Tibial nerve (tissue), 4 donors: ENCODE measurements at regions not wholly inside any gene's neighbourhood (a gene's known extent, or its start where the extent isn't known, plus 50 kb on each side); places are given as distances from the start of the nearest gene placed in this dataset.

Experiments used
- DNase-seq, 2 donors: peaks; one replicate each; pipeline ENCODE4 v3.0.0-alpha.2; 2019; ENCODE audit warnings: low spot score in 2 of 2
- H3K27ac ChIP-seq, 4 donors: fragments of 200-600 bp; sonication (generic) in 3 of 4; one replicate each; pipeline ENCODE4 v1.5.1; 2017 to 2019; ENCODE audit warnings: mild to moderate bottlenecking in 1 of 4
- H3K27me3 ChIP-seq, 2 donors: fragments of 200-600 bp; sonication (generic) in 1 of 2; one replicate each; pipeline versions ENCODE4 v1.5.1 to v1.6.0; 2017 to 2019
- H3K36me3 ChIP-seq, 3 donors: fragments of 200-600 bp; sonication (generic); one replicate each; pipeline ENCODE4 v1.5.1; 2018 to 2019
- H3K4me1 ChIP-seq, 4 donors: fragments of 200-600 bp; sonication (generic) in 3 of 4; one replicate each; pipeline ENCODE4 v1.5.1; 2017 to 2019
- H3K4me3 ChIP-seq, 4 donors: fragments of 200-600 bp; sonication (generic) in 3 of 4; one replicate each; pipeline ENCODE4 v1.5.1; 2017 to 2019; ENCODE audit warnings: mild to moderate bottlenecking in 1 of 4, moderate library complexity in 1 of 4
- H3K9me3 ChIP-seq, 4 donors: fragments of 200-600 bp; sonication (generic) in 3 of 4; one replicate each; pipeline ENCODE4 v1.5.1; 2017 to 2019
- EP300 ChIP-seq, 2 donors: sonication (generic); formaldehyde crosslinking; IDR thresholded peaks; one replicate each; pipeline ENCODE4 v1.6.1; 2017; ENCODE audit warnings: antibody characterized with exemption in 2 of 2, mild to moderate bottlenecking in 1 of 2
- POLR2A ChIP-seq, 2 donors: fragments of 450-650 bp; IDR thresholded peaks; one replicate each; pipeline ENCODE4 v1.6.1; 2017; ENCODE audit warnings: antibody characterized with exemption in 2 of 2, mild to moderate bottlenecking in 2 of 2, moderate library complexity in 2 of 2
- WGBS, 2 donors: methylation state at CpG; one replicate each; pipeline ENCODE4 v1.1.5; 2018; 5-methylcytosine and 5-hydroxymethylcytosine counted together
- TF ChIP-seq, protein P1 (sequence below), 5 experiments: fragments of 200-600 bp in 3 of 5; fragments of 450-650 bp in 2 of 5; sonication (generic) in 3 of 5; IDR thresholded peaks; one replicate each; pipeline ENCODE4 v1.5.1; 2016 to 2019; ENCODE audit warnings: antibody characterized with exemption in 5 of 5, mild to moderate bottlenecking in 3 of 5, moderate library complexity in 2 of 5

DNA sequence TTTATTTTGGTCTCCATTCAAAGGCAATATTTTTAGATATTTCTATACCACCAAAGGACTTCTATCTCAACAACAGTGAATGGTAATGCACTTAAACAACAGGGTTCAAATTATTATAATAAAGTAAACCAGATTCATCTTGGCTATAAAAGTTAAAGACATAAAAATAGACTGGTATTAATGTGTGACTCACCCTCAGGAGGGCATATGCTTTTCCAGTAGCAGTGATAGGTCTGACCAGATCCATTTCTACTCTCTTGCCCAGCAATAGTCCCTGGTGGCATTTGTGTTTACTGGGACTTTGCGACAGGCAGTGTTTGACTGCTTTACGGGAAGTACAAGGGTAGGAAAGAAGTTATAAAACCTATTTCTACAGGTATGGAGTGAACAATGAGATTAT is 353.2 kb upstream of the ATP2B1 start:
- H3K4me1 ChIP-seq, result peaks cover 0 to 22% (median 4%) of the 10 kb centered on the region in 4 donors
- 86 to 89% methylated on average over 2 of the region's 2 CpGs for WGBS, 2 donors

DNA sequence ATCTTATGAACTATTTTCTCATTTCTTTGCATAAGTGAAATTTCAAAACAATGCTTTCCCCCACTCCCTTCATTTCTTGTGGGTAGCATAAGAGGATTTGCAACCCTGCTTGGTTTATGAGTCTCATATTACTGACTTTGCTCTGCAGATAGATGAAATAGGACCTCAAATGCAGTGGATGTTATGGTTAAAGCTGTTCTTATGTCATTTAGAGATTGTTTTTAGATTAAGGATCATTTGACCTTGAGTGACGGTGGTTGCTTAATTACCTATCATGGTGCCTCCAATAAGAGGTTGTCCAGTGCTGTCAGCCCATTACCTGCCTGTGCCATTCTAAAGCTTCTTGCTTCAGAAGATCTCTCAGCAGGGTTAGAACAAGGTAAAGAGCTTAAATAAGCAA is 351.4 kb upstream of the ATP2B1 start:
- TF ChIP-seq POLR2A (IDR thresholded peaks at IDR 0.05) (no peak), EP300 (IDR thresholded peaks at IDR 0.05) (no peak)
- TF ChIP-seq, protein P1, sequence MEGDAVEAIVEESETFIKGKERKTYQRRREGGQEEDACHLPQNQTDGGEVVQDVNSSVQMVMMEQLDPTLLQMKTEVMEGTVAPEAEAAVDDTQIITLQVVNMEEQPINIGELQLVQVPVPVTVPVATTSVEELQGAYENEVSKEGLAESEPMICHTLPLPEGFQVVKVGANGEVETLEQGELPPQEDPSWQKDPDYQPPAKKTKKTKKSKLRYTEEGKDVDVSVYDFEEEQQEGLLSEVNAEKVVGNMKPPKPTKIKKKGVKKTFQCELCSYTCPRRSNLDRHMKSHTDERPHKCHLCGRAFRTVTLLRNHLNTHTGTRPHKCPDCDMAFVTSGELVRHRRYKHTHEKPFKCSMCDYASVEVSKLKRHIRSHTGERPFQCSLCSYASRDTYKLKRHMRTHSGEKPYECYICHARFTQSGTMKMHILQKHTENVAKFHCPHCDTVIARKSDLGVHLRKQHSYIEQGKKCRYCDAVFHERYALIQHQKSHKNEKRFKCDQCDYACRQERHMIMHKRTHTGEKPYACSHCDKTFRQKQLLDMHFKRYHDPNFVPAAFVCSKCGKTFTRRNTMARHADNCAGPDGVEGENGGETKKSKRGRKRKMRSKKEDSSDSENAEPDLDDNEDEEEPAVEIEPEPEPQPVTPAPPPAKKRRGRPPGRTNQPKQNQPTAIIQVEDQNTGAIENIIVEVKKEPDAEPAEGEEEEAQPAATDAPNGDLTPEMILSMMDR (IDR thresholded peaks at IDR 0.05), result no peak
- no peak overlapping the region for H3K27ac ChIP-seq
- H3K27me3 ChIP-seq, result no peaks in the 10 kb centered on the region
- H3K9me3 ChIP-seq, result no peaks in the 10 kb centered on the region
- DNase-seq, result no peak
- WGBS, 2 donors, result 89 to 96% methylated on average over 1 of the region's 1 CpG
- peaks cover 0 to 14% (median 4%) of the 10 kb centered on the region in 4 donors for H3K4me1 ChIP-seq
- H3K36me3 ChIP-seq, result no peaks in the 10 kb centered on the region
- no peak overlapping the region for H3K4me3 ChIP-seq

More for the DNA sequence above, 353.2 kb upstream of the ATP2B1 start:
- TF ChIP-seq, protein P1 (IDR thresholded peaks at IDR 0.05), result no peak
- no peak for TF ChIP-seq EP300 (IDR thresholded peaks at IDR 0.05)
- TF ChIP-seq POLR2A (IDR thresholded peaks at IDR 0.05), result no peak
- Histone ChIP-seq H3K27ac (no peak overlapping the region), H3K27me3 (no peaks in the 10 kb centered on the region), H3K4me3 (no peak overlapping the region), H3K9me3 (no peaks in the 10 kb centered on the region), H3K36me3 (no peaks in the 10 kb centered on the region)
- DNase-seq, result no peak

DNA sequence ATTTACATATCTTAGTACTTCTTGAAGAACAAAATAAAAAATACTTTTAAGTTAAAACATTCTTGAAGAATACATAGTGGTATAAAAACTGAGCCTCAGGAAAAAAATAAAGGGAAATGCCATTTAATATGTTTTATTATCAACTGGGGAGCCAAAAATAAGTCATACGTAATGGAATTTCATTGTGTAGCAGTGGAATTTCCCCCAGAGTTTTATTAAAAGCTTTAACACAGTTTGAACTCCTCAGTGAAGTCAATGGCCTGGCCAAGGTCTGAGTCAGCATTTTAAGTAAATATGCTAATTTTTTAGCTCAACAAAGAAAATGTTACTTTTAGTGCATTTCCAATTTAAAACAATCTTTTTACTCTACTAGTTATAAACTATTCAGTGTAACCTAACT is 350.1 kb upstream of the ATP2B1 start:
- Histone ChIP-seq H3K36me3 (no peaks in the 10 kb centered on the region), H3K27ac (no peak overlapping the region), H3K4me1 (peaks cover 0 to 8% (median 0%) of the 10 kb centered on the region in 4 donors), H3K9me3 (no peaks in the 10 kb centered on the region), H3K4me3 (no peak overlapping the region), H3K27me3 (no peaks in the 10 kb centered on the region)
- TF ChIP-seq, protein P1 (IDR thresholded peaks at IDR 0.05), result no peak
- TF ChIP-seq POLR2A (IDR thresholded peaks at IDR 0.05) (no peak), EP300 (IDR thresholded peaks at IDR 0.05) (no peak)
- WGBS, 2 donors, result 9 to 18% methylated on average over 1 of the region's 1 CpG
- no peak for DNase-seq

DNA sequence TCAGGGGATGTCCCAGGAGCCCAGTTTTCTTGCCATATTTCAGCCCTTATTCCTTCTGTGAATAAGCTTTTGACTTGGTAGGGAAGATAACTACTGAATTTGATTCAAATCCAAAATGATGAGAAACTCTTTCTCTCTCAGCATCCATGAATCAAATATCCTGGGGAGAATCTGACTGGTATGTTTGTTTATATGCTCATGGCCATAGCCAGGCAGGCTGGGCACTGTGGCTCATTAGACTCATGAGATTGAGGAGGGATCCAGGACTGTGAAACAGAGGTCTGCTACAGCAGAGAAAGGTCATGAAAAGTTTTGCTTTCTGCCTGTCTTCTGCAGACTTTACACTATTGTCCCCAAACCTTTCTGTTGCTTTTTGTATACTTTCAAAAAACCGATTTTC is 346.4 kb upstream of the ATP2B1 start:
- no peak overlapping the region for H3K27ac ChIP-seq
- H3K27me3 ChIP-seq, result no peaks in the 10 kb centered on the region
- H3K9me3 ChIP-seq, result no peaks in the 10 kb centered on the region
- H3K4me3 ChIP-seq, result no peak overlapping the region
- no peaks in the 10 kb centered on the region for H3K36me3 ChIP-seq
- peaks cover 0 to 8% (median 0%) of the 10 kb centered on the region in 4 donors for H3K4me1 ChIP-seq
- DNase-seq, result no peak
- TF ChIP-seq, protein P1 (IDR thresholded peaks at IDR 0.05), result no peak
- TF ChIP-seq EP300 (IDR thresholded peaks at IDR 0.05) (no peak), POLR2A (IDR thresholded peaks at IDR 0.05) (no peak)
- 71% methylated on average over 1 of the region's 1 CpG for WGBS, 2 donors

DNA sequence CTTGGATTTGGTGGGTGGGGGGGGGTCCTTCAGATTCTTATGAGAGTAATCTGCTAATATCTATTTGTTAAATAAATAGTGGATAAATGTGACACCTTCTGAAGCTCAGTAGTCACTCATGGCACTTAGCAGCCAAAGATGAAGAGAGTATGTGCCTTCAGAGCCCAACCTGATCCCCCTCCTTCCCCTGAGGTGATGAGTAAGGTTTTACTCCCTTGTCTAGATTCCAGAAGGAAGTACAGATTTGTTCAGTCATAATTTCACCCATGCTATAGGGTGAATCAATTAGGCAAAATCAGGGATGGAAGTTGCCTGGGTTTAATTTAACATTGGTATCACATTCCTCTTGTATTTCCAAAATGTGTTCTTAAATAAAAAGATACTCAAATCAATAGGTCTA is 340.3 kb upstream of the ATP2B1 start:
- Histone ChIP-seq H3K4me1 (no peaks in the 10 kb centered on the region), H3K4me3 (no peak overlapping the region), H3K27me3 (no peaks in the 10 kb centered on the region), H3K9me3 (no peaks in the 10 kb centered on the region), H3K36me3 (no peaks in the 10 kb centered on the region), H3K27ac (no peak overlapping the region)
- TF ChIP-seq EP300 (IDR thresholded peaks at IDR 0.05) (no peak), POLR2A (IDR thresholded peaks at IDR 0.05) (no peak)
- TF ChIP-seq, protein P1 (IDR thresholded peaks at IDR 0.05), result no peak
- DNase-seq, result no peak
